ENCODE measurements at regions not wholly inside any gene's neighbourhood (a gene's known extent, or its start where the extent isn't known, plus 50 kb on each side); places are given as distances from the start of the nearest gene placed in this dataset.

- no peak for TF ChIP-seq BHLHE40 (IDR thresholded peaks at IDR 0.05; ENCODE audit: borderline replicate concordance in 1 of 2, low read depth in 2 of 2, low read length in 1 of 2)
- no peak for TF ChIP-seq STAT1 (conservative IDR thresholded peaks at IDR 0.05)
Measured at GRCh38 chr16:86305440-86305839, 204.9 kb upstream of the FOXF1 start (continued).

- FAIRE-seq = no peak
- Histone ChIP-seq H2AFZ (ENCODE audit: control insufficient read depth, low read depth, low read length) (no peak overlapping the region), H3K4me2 (ENCODE audit: control insufficient read depth, insufficient read depth) (no peak overlapping the region), H3K9me3 (replicated peaks; ENCODE audit: control insufficient read depth, insufficient read depth, low read length) (no peaks in the 10 kb centered on the region), H3K4me1 (ENCODE audit: control insufficient read depth, insufficient read depth, low read length) (no peaks in the 10 kb centered on the region), H3K9ac (ENCODE audit: control insufficient read depth, insufficient read depth, low read length) (no peak overlapping the region), H3K36me3 (ENCODE audit: control insufficient read depth in 2 of 2, insufficient read depth in 2 of 2, low read length in 1 of 2) (no peaks in the 10 kb centered on the region), H3K79me2 (ENCODE audit: control insufficient read depth, insufficient read depth, low read length) (no peaks in the 10 kb centered on the region), H4K20me1 (ENCODE audit: control insufficient read depth, insufficient read depth) (no peaks in the 10 kb centered on the region), H3K4me3 (no peak overlapping the region), H3K27me3 (replicated peaks in 1 of 2; ENCODE audit: control insufficient read depth in 2 of 2, insufficient read depth in 2 of 2, low read length in 1 of 2) (peaks cover 1 to 2% of the 10 kb centered on the region in 2 experiments; a peak in 3 of 4 replicates), H3K27ac (ENCODE audit: control insufficient read depth, insufficient read depth) (no peak overlapping the region)
- CTCF ChIA-PET = no interaction called here
- no peak for DNase-seq (ENCODE audit: low read depth, low spot score)
- in situ Hi-C loops (cut with MboI) (no loop called here), intact Hi-C loops (cut with micrococcal nuclease; ENCODE audit: unreplicated experiment) (no loop called here)
- ATAC-seq = no peak
- 26% methylated on average over 7 of the region's 7 CpGs for WGBS (ENCODE audit: insufficient coverage, insufficient replicate concordance, low lambda C conversion rate, missing lambda C conversion rate)
- POLR2A ChIA-PET = interaction anchor here (0.5 kb wide), 1 partner anchor 18 kb away, joined by 4 read pairs; no protein-coding TSS in a partner anchor
- RAD21 ChIA-PET (ENCODE audit: unreplicated experiment) = no interaction called here
- no TSS peak for BruUV-seq (replicated peaks)
- SMC1A ChIA-PET (ENCODE audit: uncharacterized antibody, unreplicated experiment) = no interaction called here
- TF ChIP-seq SUZ12 (IDR thresholded peaks at IDR 0.05; ENCODE audit: unreplicated experiment) (no peak), TCF12 (IDR thresholded peaks at IDR 0.05; ENCODE audit: low read depth, low read length) (no peak), POLR2AphosphoS5 (IDR thresholded peaks at IDR 0.05; ENCODE audit: low read length) (no peak), RELB (IDR thresholded peaks at IDR 0.05; ENCODE audit: low read depth) (no peak), BCL11A (IDR thresholded peaks at IDR 0.05; ENCODE audit: low read depth, low read length) (no peak), REST (IDR thresholded peaks at IDR 0.05; ENCODE audit: low read depth, low read length) (no peak), CREM (IDR thresholded peaks at IDR 0.05; ENCODE audit: low read depth) (no peak), SMC3 (IDR thresholded peaks at IDR 0.05; ENCODE audit: borderline replicate concordance, low read length) (no peak), USF1 (IDR thresholded peaks at IDR 0.05; ENCODE audit: borderline replicate concordance, extremely low read length, insufficient read depth, low read depth, low read length) (no peak)
Measured at GRCh38 chr16:86306011-86306644, 204.2 kb upstream of the FOXF1 start.

Measured in GM12878 (cell line).